ENCODE measurements at regions not wholly inside any gene's neighbourhood (a gene's known extent, or its start where the extent isn't known, plus 50 kb on each side); places are given as distances from the start of the nearest gene placed in this dataset.

DNA sequence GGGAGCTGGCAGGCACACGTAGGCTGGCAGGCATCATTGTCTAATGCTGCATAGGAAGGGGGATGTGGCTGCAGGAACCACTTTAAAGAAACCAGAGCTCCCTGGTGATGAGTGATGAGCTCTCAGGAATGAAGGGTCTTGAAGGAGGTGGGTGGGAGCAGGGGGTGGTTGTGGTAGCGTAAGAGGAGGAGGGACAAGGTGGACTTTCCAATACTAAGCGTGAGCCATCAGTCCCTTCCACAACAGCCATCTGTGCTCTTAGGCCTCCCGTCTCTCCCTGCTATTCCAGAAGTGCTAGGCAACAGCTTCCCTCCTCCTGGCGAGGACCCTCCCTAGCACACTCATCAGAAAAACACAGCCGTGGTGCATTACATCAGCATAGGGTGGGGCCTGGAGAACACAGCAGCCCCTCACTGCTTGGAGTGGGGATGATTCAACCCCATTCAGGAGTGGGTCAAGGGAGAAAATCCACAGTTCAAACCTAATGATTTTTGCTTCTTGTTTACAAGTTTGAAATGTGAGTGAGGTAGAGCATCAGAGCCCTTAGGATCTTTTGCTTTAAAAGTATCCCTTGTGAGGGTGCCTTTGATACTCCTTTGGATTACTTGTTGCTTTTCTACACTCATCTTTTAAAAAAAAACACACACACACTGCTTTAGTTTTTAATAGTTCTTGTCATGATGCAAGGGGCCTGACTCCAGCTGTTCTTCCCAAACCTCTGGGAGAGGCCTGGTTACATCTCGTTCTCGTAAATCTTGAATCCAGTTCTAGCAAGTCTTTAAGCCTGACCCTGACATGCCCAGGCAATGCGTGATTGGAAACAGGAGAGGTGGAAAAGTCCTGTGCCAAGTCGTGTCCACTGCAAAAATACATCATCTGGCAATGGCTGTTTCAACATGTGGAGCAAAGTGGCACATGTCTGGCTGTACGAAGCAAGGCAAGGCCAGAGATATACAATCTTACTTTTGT, 356.4 kb upstream of the DDHD1 start:
- Mint-ChIP-seq H3K27me3 (ENCODE audit: insufficient read depth) (no peaks in the 10 kb centered on the region), H3K9me3 (peaks cover 2% of the 10 kb centered on the region), H3K4me3 (no peak overlapping the region), H3K4me1 (no peaks in the 10 kb centered on the region), H3K36me3 (ENCODE audit: low read depth) (no peaks in the 10 kb centered on the region), H3K27ac (no peak overlapping the region)
- Histone ChIP-seq H3K4me1 (ENCODE audit: control insufficient read depth, insufficient read depth, low read length) (peaks cover 4% of the 10 kb centered on the region), H3K4me3 (ENCODE audit: low read length) (no peak overlapping the region), H3K27me3 (ENCODE audit: control insufficient read depth, insufficient read depth, low read length, poor library complexity, severe bottlenecking) (no peaks in the 10 kb centered on the region), H3K9me3 (ENCODE audit: control insufficient read depth, low read length) (no peaks in the 10 kb centered on the region), H3K9ac (ENCODE audit: extremely low read depth, low read length, poor library complexity, severe bottlenecking) (no peak overlapping the region), H3K27ac (ENCODE audit: low read depth, low read length) (no peak overlapping the region), H3K36me3 (ENCODE audit: control insufficient read depth, insufficient read depth, low read length) (no peaks in the 10 kb centered on the region)
- TF ChIP-seq CTCF (conservative IDR thresholded peaks at IDR 0.05): no peak
- WGBS, 2 experiments (ENCODE audit: insufficient coverage in 1 of 2, insufficient read length in 1 of 2): 86 to 96% methylated on average over 4 to 11 of the region's 11 CpGs
- DNase-seq: no peak

DNA sequence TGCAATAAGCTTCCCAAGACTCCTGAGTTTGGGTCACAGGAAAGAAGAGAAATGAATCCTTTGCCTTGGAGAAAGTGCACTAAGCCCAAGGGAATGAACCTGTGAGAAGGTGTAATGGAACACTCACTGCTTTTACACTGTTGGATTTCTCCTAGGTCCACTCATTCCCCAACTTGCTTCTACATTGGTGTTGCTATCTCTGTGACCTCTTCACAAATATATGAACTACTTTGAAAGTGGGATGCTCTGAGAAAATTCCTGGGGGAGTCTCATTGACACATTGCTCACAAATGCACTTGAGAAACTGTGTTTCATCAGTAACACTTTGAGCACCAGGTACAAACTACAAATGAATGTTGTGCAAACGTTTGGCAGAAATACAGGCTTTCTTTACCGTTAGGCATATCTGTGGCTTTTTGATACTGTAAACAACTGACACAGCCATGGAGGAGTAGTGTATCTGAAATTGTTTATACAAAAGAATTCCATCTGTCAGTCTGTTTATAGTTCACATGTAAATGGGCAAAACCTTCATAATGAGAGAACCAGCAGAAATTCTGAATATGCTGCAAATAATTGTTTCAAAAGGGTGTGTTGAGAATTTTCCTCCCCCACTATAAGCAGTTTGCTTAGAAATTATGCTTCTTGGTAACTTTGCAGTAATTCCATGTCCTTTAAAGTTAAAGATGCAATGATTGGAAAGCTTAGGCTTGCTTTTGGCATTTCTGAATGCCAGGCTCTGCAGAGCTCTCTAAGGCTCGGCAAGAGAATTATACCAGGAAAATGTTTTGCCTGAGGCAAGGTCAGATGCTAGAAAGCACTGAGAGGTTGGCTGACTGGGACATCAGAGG, 348.5 kb upstream of the DDHD1 start:
- H3K4me3 Mint-ChIP-seq: no peak overlapping the region
- H3K27me3 ChIP-seq (ENCODE audit: control insufficient read depth, insufficient read depth, low read length, poor library complexity, severe bottlenecking): no peaks in the 10 kb centered on the region
- H3K9ac ChIP-seq (ENCODE audit: extremely low read depth, low read length, poor library complexity, severe bottlenecking): no peak overlapping the region
- peaks cover 3% of the 10 kb centered on the region for H3K4me1 ChIP-seq (ENCODE audit: control insufficient read depth, insufficient read depth, low read length)
- DNase-seq: no peak
- no peaks in the 10 kb centered on the region for H3K4me1 Mint-ChIP-seq
- no peaks in the 10 kb centered on the region for H3K36me3 Mint-ChIP-seq (ENCODE audit: low read depth)
- WGBS, 2 experiments (ENCODE audit: insufficient coverage in 1 of 2, insufficient read length in 1 of 2): 86 to 87% methylated on average over 3 of the region's 3 CpGs
- no peak overlapping the region for H3K27ac ChIP-seq (ENCODE audit: low read depth, low read length)
- TF ChIP-seq CTCF (conservative IDR thresholded peaks at IDR 0.05): no peak
- no peak overlapping the region for H3K4me3 ChIP-seq (ENCODE audit: low read length)
- H3K9me3 ChIP-seq (ENCODE audit: control insufficient read depth, low read length): peaks cover 8% of the 10 kb centered on the region
- H3K27me3 Mint-ChIP-seq (ENCODE audit: insufficient read depth): no peaks in the 10 kb centered on the region
- no peaks in the 10 kb centered on the region for H3K36me3 ChIP-seq (ENCODE audit: control insufficient read depth, insufficient read depth, low read length)
- no peak overlapping the region for H3K27ac Mint-ChIP-seq
- peaks cover 3% of the 10 kb centered on the region for H3K9me3 Mint-ChIP-seq

DNA sequence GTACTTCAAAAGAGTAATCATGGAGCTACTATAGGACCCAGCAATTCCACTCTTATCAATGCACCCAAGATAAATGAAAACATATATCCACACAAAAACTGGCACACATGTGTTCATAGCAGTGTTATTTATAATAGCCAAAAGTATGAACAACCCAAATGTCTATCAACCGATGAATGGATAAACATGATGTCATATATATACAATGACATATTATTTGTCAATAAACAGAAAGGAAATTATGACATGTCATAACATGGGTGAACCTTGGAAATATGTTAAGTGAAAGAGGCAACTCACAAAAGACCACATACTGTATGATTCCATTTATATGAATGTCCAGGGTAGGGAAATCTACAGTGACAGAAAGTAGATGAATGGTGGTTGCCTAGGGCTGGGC, 347.1 kb upstream of the DDHD1 start:
- Histone ChIP-seq H3K27ac (ENCODE audit: low read depth, low read length) (no peak overlapping the region), H3K4me3 (ENCODE audit: low read length) (no peak overlapping the region), H3K4me1 (ENCODE audit: control insufficient read depth, insufficient read depth, low read length) (no peaks in the 10 kb centered on the region), H3K9me3 (ENCODE audit: control insufficient read depth, low read length) (peaks cover 8% of the 10 kb centered on the region), H3K27me3 (ENCODE audit: control insufficient read depth, insufficient read depth, low read length, poor library complexity, severe bottlenecking) (no peaks in the 10 kb centered on the region), H3K9ac (ENCODE audit: extremely low read depth, low read length, poor library complexity, severe bottlenecking) (no peak overlapping the region), H3K36me3 (ENCODE audit: control insufficient read depth, insufficient read depth, low read length) (no peaks in the 10 kb centered on the region)
- WGBS, 2 experiments (ENCODE audit: insufficient coverage in 1 of 2, insufficient read length in 1 of 2): 100% methylated on average over 1 of the region's 1 CpG; no CpG with 5 or more reads in 1 of the 2 experiments
- H3K27ac Mint-ChIP-seq: no peak overlapping the region
- no peak for DNase-seq
- peaks cover 3% of the 10 kb centered on the region for H3K9me3 Mint-ChIP-seq
- no peaks in the 10 kb centered on the region for H3K36me3 Mint-ChIP-seq (ENCODE audit: low read depth)
- TF ChIP-seq CTCF (conservative IDR thresholded peaks at IDR 0.05): no peak
- no peak overlapping the region for H3K4me3 Mint-ChIP-seq
- no peaks in the 10 kb centered on the region for H3K27me3 Mint-ChIP-seq (ENCODE audit: insufficient read depth)
- H3K4me1 Mint-ChIP-seq: no peaks in the 10 kb centered on the region
